GM12873 (cell line): ENCODE measurements at regions not wholly inside any gene's neighbourhood (a gene's known extent, or its start where the extent isn't known, plus 50 kb on each side); places are given as distances from the start of the nearest gene placed in this dataset.

Source experiments
- CTCF ChIP-seq: IDR thresholded peaks from 2 replicates; pipeline ENCODE4 v1.5.1; 2012; ENCODE audit warnings: low read depth, mild to moderate bottlenecking, moderate library complexity, low read length, control low read depth; ENCODE audit not compliant: insufficient read depth; ENCODE audit errors: missing control alignments

- no peak for TF ChIP-seq CTCF
Observed at GRCh38 chr20:34177052-34177451, 64.2 kb upstream of the ASIP start.

GRCh38 chr20:34179637-34180360 is 61.4 kb upstream of the ASIP start:
- no peak for TF ChIP-seq CTCF

- TF ChIP-seq CTCF = no peak
Observed at GRCh38 chr20:34180460-34181120, 60.6 kb upstream of the ASIP start.

- TF ChIP-seq CTCF = no peak
Observed at GRCh38 chr20:34181484-34181883, 59.7 kb upstream of the ASIP start.

- TF ChIP-seq CTCF = no peak
Observed at GRCh38 chr20:34185766-34186620, 55.2 kb upstream of the ASIP start.

- no peak for TF ChIP-seq CTCF
Observed at GRCh38 chr20:34189572-34190163, 51.6 kb upstream of the ASIP start.

- TF ChIP-seq CTCF = no peak
Observed at GRCh38 chr20:34190262-34190661, 51.0 kb upstream of the ASIP start.
